Transverse colon (tissue), 4 donors: ENCODE measurements at regions not wholly inside any gene's neighbourhood (a gene's known extent, or its start where the extent isn't known, plus 50 kb on each side); places are given as distances from the start of the nearest gene placed in this dataset.
"Not testable (repeated sequence)": the region's sequence is repeated elsewhere in the genome, so short reads cannot be mapped to it uniquely, and the experiment has no call there.

Experiments
- DNase-seq: peaks from one replicate; pipeline ENCODE4 v3.0.0-alpha.2; 2019
- H3K27ac ChIP-seq, 4 donors: fragments of 200-600 bp; sonication (generic); 2 replicates each; pipeline ENCODE4 v1.5.1; 2016 to 2018; ENCODE audit warnings: inconsistent platforms in 4 of 4
- H3K27me3 ChIP-seq: fragments of 200-600 bp; sonication (generic); 2 replicates; pipeline ENCODE4 v1.5.1; 2017; ENCODE audit warnings: inconsistent platforms
- H3K36me3 ChIP-seq, 4 donors: fragments of 200-600 bp; sonication (generic); 2 replicates each; pipeline ENCODE4 v1.5.1; 2017 to 2019; ENCODE audit warnings: inconsistent platforms in 4 of 4
- H3K4me1 ChIP-seq, 4 donors: fragments of 200-600 bp; sonication (generic); 2 replicates each; pipeline ENCODE4 v1.5.1; 2017 to 2020; ENCODE audit warnings: inconsistent platforms in 4 of 4
- H3K4me3 ChIP-seq, 4 donors: fragments of 200-600 bp; sonication (generic); 1 replicate in 1 of 4; 2 replicates in 3 of 4; pipeline versions ENCODE4 v1.5.1 to v1.6.1; 2017 to 2019; ENCODE audit warnings: inconsistent platforms in 4 of 4
- H3K9me3 ChIP-seq, 2 donors: fragments of 200-600 bp; sonication (generic); 2 replicates each; pipeline ENCODE4 v1.5.1; 2017 to 2019; ENCODE audit warnings: inconsistent platforms in 2 of 2
- EP300 ChIP-seq: sonication (generic); formaldehyde crosslinking; IDR thresholded peaks from one replicate; pipeline ENCODE4 v1.6.1; 2017; ENCODE audit warnings: antibody characterized with exemption, low read depth
- POLR2A ChIP-seq: fragments of 450-650 bp; IDR thresholded peaks from one replicate; pipeline ENCODE4 v1.6.1; 2016; ENCODE audit warnings: antibody characterized with exemption, mild to moderate bottlenecking, moderate library complexity
- POLR2AphosphoS5 ChIP-seq, 3 donors: sonication (generic); formaldehyde crosslinking; IDR thresholded peaks; one replicate each; pipeline ENCODE4 v1.6.1; 2016; ENCODE audit warnings: antibody characterized with exemption in 3 of 3
- WGBS, 2 donors: methylation state at CpG; one replicate each; pipeline ENCODE4 v1.1.5; 2018; ENCODE audit warnings: low coverage in 1 of 2; 5-methylcytosine and 5-hydroxymethylcytosine counted together
- in situ Hi-C, 4 donors: fragments of 200-750 bp; cut with MboI; loops; one replicate each; pipeline versions ENCODE4 v1.15.0 to v1.15.1; 2017; ENCODE audit warnings: low sequenced_read_pairs in 3 of 4, low pct_ligation_motif_present in 1 of 4, low pct_unique_long_range_greater_than_20kb in 1 of 4
- intact Hi-C: fragments of 100-400 bp; cut with DNase I; formaldehyde crosslinking; loops from one replicate; pipeline ENCODE4 v1.15.1; 2023; ENCODE audit warnings: low total_unique reads
- TF ChIP-seq, protein P1 (sequence below), 5 experiments: fragments of 200-600 bp in 3 of 5; fragments of 450-650 bp in 2 of 5; sonication (generic) in 3 of 5; IDR thresholded peaks; 1 replicate in 2 of 5; 2 replicates in 3 of 5; pipeline ENCODE4 v1.5.1; 2016 to 2017; ENCODE audit warnings: antibody characterized with exemption in 5 of 5, inconsistent platforms in 3 of 5, mild to moderate bottlenecking in 2 of 5, moderate library complexity in 1 of 5

DNA sequence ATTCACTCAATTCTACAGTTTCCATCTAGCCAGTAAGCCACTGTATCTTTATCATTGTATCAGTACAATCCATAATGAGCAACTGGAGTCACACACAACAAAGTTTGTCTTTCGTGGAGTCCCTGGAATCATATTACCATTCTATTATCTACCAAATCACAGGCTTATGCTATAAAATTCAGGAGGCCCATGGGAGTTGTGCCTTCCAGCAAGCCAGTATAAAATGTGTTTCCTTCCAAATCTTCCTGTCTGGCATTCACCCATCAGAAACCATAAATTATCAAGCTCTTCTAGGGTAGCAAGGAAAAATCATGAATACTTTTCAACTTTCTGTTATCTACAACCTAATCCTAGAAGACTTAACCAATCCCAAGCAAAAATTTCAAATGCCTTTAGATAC is 1383.3 kb upstream of the PCDH7 start:
- Histone ChIP-seq H3K4me3 (no peak overlapping the region), H3K9me3 (no peaks in the 10 kb centered on the region), H3K4me1 (no peaks in the 10 kb centered on the region), H3K27me3 (no peaks in the 10 kb centered on the region), H3K36me3 (no peaks in the 10 kb centered on the region), H3K27ac (no peak overlapping the region)
- 32 to 36% methylated on average over 1 of the region's 1 CpG for WGBS, 2 donors
- TF ChIP-seq POLR2A = no peak
- no peak for TF ChIP-seq POLR2AphosphoS5 (IDR thresholded peaks at IDR 0.05)
- TF ChIP-seq, protein P1, sequence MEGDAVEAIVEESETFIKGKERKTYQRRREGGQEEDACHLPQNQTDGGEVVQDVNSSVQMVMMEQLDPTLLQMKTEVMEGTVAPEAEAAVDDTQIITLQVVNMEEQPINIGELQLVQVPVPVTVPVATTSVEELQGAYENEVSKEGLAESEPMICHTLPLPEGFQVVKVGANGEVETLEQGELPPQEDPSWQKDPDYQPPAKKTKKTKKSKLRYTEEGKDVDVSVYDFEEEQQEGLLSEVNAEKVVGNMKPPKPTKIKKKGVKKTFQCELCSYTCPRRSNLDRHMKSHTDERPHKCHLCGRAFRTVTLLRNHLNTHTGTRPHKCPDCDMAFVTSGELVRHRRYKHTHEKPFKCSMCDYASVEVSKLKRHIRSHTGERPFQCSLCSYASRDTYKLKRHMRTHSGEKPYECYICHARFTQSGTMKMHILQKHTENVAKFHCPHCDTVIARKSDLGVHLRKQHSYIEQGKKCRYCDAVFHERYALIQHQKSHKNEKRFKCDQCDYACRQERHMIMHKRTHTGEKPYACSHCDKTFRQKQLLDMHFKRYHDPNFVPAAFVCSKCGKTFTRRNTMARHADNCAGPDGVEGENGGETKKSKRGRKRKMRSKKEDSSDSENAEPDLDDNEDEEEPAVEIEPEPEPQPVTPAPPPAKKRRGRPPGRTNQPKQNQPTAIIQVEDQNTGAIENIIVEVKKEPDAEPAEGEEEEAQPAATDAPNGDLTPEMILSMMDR (IDR thresholded peaks at IDR 0.05) = no peak
- TF ChIP-seq EP300 = no peak
- DNase-seq = no peak
- in situ Hi-C loops = no loop called here
- intact Hi-C loops = no loop called here

DNA sequence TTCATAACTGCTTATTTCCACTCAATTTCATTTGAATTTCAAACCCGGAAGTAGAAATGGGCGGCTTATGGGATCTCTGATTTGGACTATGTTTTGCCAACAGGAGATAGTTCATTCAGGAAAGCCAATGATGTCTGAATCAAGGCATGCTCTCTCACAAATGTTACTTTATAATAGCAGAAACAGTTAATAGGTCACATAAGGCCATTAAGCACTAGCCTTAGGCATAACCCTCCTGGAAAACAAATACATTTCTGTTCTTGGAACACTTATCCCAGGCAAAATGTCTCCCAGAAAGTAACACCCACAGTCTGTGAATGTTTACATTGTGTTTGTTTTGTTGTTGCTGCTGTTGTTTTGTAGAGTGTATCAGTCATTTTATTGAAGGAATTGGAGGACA is 1347.2 kb upstream of the PCDH7 start:
- H3K27ac ChIP-seq = no peak overlapping the region
- H3K36me3 ChIP-seq = no peaks in the 10 kb centered on the region
- no peaks in the 10 kb centered on the region for H3K4me1 ChIP-seq
- TF ChIP-seq, protein P1 (IDR thresholded peaks at IDR 0.05) = no peak
- TF ChIP-seq EP300 (no peak), POLR2A (no peak)
- intact Hi-C loops (no loop called here), in situ Hi-C loops (no loop called here)
- no peak overlapping the region for H3K4me3 ChIP-seq
- WGBS, 2 donors = 83 to 94% methylated on average over 2 of the region's 2 CpGs
- H3K27me3 ChIP-seq = no peaks in the 10 kb centered on the region
- H3K9me3 ChIP-seq = no peaks in the 10 kb centered on the region
- no peak for DNase-seq

DNA sequence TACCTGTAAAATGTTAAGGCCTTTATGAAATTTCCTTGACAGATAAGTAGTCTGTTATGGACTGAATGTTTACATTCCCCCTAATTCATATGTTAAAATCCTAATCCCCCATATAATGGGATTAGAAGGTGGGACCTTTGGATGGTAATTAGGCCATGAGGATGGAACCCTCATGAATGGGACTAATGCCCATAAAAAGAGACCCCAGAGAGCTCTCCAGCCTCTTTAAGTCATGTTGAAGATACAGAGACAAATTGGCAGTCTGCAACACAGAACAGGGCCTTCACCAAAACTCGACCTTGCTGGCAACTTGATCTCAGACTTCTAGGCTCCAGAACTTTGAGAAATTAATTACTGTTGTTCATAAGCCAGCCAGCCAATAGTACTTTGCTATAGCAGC is 1344.5 kb upstream of the PCDH7 start:
- Histone ChIP-seq H3K4me1 (no peaks in the 10 kb centered on the region), H3K27me3 (no peaks in the 10 kb centered on the region), H3K4me3 (no peak overlapping the region), H3K9me3 (no peaks in the 10 kb centered on the region), H3K27ac (no peak overlapping the region), H3K36me3 (no peaks in the 10 kb centered on the region)
- DNase-seq = no peak
- TF ChIP-seq EP300 (no peak), POLR2AphosphoS5 (IDR thresholded peaks at IDR 0.05) (no peak), POLR2A (no peak)
- TF ChIP-seq, protein P1 (IDR thresholded peaks at IDR 0.05) = no peak
- intact Hi-C loops (no loop called here), in situ Hi-C loops (no loop called here)
- 36 to 50% methylated on average over 1 of the region's 1 CpG for WGBS, 2 donors

DNA sequence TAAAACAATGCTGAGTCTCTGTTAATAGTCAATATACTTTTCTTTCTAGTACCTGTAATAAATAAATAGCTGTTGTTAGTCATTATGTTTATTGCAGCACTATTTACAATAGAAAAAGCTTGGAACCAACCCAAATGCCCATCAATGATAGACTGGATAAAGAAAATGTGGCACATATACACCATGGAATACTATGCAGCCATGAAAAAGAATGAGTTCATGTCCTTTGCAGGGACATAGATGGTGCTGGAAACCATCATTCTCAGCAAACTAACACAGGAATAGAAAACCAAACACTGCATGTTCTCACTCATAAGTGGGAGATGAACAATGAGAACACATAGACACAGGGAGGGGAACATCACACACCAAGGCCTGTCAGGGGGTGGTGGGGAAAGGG is 1341.9 kb upstream of the PCDH7 start:
- H3K4me1 ChIP-seq, in situ Hi-C loops, H3K27me3 ChIP-seq, DNase-seq, H3K4me3 ChIP-seq, H3K27ac ChIP-seq, H3K9me3 ChIP-seq, H3K36me3 ChIP-seq, intact Hi-C loops: not testable (repeated sequence)

DNA sequence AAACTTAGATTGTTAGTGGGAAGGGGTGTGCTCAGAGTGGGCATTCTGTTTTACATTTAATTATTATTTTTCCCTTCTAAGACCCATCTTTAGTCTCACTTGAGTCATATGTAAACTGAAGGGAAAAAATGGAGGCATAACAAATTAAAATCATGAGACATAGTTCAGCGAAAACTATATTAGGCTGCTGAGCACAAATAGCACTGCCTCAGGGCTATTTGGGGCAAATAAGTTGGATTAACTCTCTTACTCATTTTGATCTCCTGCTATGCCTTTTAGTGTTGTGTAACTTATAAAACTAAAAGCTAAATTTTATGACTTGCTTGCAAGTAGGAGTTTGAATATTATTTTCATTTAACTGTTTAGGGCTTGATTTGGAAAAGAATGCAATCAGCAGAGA is 1329.2 kb upstream of the PCDH7 start:
- H3K9me3 ChIP-seq = no peaks in the 10 kb centered on the region
- H3K4me1 ChIP-seq = no peaks in the 10 kb centered on the region
- DNase-seq = no peak
- H3K27ac ChIP-seq = no peak overlapping the region
- in situ Hi-C loops = no loop called here
- TF ChIP-seq EP300 = no peak
- TF ChIP-seq POLR2AphosphoS5 (IDR thresholded peaks at IDR 0.05) = no peak
- TF ChIP-seq, protein P1 (IDR thresholded peaks at IDR 0.05) = no peak
- no peak for TF ChIP-seq POLR2A
- H3K27me3 ChIP-seq = no peaks in the 10 kb centered on the region
- H3K4me3 ChIP-seq = no peak overlapping the region
- intact Hi-C loops = no loop called here
- 91 to 100% methylated on average over 1 of the region's 1 CpG for WGBS, 2 donors
- H3K36me3 ChIP-seq = no peaks in the 10 kb centered on the region
